Subcutaneous abdominal adipose tissue (tissue), 5 donors: ENCODE measurements at regions not wholly inside any gene's neighbourhood (a gene's known extent, or its start where the extent isn't known, plus 50 kb on each side); places are given as distances from the start of the nearest gene placed in this dataset.
A peak's percentile ranks its signal among the peaks of the same experiment; 100 is the strongest.
"Not testable (repeated sequence)": the region's sequence is repeated elsewhere in the genome, so short reads cannot be mapped to it uniquely, and the experiment has no call there.

Source experiments
- H3K27ac ChIP-seq: one replicate; pipeline ENCODE4 v1.7.0; 2013; ENCODE audit warnings: low read depth, mild to moderate bottlenecking, inconsistent platforms, low read length, moderate library complexity
- H3K27me3 ChIP-seq, 5 donors: one replicate each; pipeline ENCODE4 v1.7.0; 2013; ENCODE audit warnings: low read length in 5 of 5, inconsistent platforms in 1 of 5; ENCODE audit not compliant: control insufficient read depth in 5 of 5, insufficient read depth in 4 of 5
- H3K36me3 ChIP-seq, 5 donors: one replicate each; pipeline ENCODE4 v1.7.0; 2013; ENCODE audit warnings: low read length in 5 of 5; ENCODE audit not compliant: control insufficient read depth in 5 of 5, insufficient read depth in 5 of 5
- H3K4me1 ChIP-seq, 5 donors: one replicate each; pipeline ENCODE4 v1.7.0; 2013; ENCODE audit warnings: low read length in 5 of 5, mild to moderate bottlenecking in 3 of 5, moderate library complexity in 1 of 5; ENCODE audit not compliant: control insufficient read depth in 5 of 5, insufficient read depth in 5 of 5
- H3K4me3 ChIP-seq, 5 donors: one replicate each; pipeline ENCODE4 v1.7.0; 2013; ENCODE audit warnings: low read length in 5 of 5, low read depth in 1 of 5
- H3K9ac ChIP-seq, 5 donors: one replicate each; pipeline ENCODE4 v1.7.0; 2013; ENCODE audit warnings: low read length in 5 of 5, mild to moderate bottlenecking in 4 of 5, moderate library complexity in 3 of 5
- H3K9me3 ChIP-seq, 5 donors: one replicate each; pipeline ENCODE4 v1.7.0; 2013; ENCODE audit warnings: low read length in 5 of 5; ENCODE audit not compliant: control insufficient read depth in 5 of 5
- donor health status: healthy.
- donor health status: healthy.
- donor health status: healthy.
- donor health status: healthy.
- donor health status: healthy.

- not testable (repeated sequence) for H3K4me3 ChIP-seq, H3K27me3 ChIP-seq
These were observed 138.2 kb upstream of the PDE4B start for GRCh38 chr1:65654526-65654925.

GRCh38 chr1:65657609-65658008, 135.1 kb upstream of the PDE4B start:
- not testable (repeated sequence) for H3K27ac ChIP-seq, H3K27me3 ChIP-seq, H3K9ac ChIP-seq, H3K4me3 ChIP-seq, H3K36me3 ChIP-seq, H3K4me1 ChIP-seq, H3K9me3 ChIP-seq

More at GRCh38 chr1:65654526-65654925, 138.2 kb upstream of the PDE4B start:
- H3K27ac ChIP-seq, H3K9ac ChIP-seq, H3K9me3 ChIP-seq, H3K4me1 ChIP-seq, H3K36me3 ChIP-seq: not testable (repeated sequence)

GRCh38 chr1:65658122-65658521, 134.6 kb upstream of the PDE4B start:
- Histone ChIP-seq H3K9me3 (no peaks in the 10 kb centered on the region), H3K9ac (no peak overlapping the region), H3K27ac (no peak overlapping the region), H3K4me1 (no peaks in the 10 kb centered on the region), H3K27me3 (no peaks in the 10 kb centered on the region), H3K4me3 (no peak overlapping the region), H3K36me3 (no peaks in the 10 kb centered on the region)

GRCh38 chr1:65668368-65668767, 124.3 kb upstream of the PDE4B start:
- Histone ChIP-seq H3K4me1 (no peaks in the 10 kb centered on the region), H3K27ac (no peak overlapping the region), H3K36me3 (no peaks in the 10 kb centered on the region), H3K9ac (no peak overlapping the region), H3K4me3 (no peak overlapping the region), H3K27me3 (peaks cover 0 to 3% (median 0%) of the 10 kb centered on the region in 5 donors), H3K9me3 (peaks cover 0 to 9% (median 2%) of the 10 kb centered on the region in 5 donors)

GRCh38 chr1:65670518-65670917, 122.2 kb upstream of the PDE4B start:
- H3K9me3 ChIP-seq, result peaks cover 0 to 9% (median 2%) of the 10 kb centered on the region in 5 donors
- H3K4me3 ChIP-seq, result no peak overlapping the region
- peaks cover 0 to 3% (median 0%) of the 10 kb centered on the region in 5 donors for H3K27me3 ChIP-seq
- no peaks in the 10 kb centered on the region for H3K36me3 ChIP-seq
- H3K9ac ChIP-seq, result no peak overlapping the region
- H3K27ac ChIP-seq, result no peak overlapping the region
- no peaks in the 10 kb centered on the region for H3K4me1 ChIP-seq

- no peak overlapping the region for H3K9ac ChIP-seq
- H3K4me1 ChIP-seq, result no peaks in the 10 kb centered on the region
- H3K9me3 ChIP-seq, result no peaks in the 10 kb centered on the region
- no peaks in the 10 kb centered on the region for H3K36me3 ChIP-seq
- H3K27ac ChIP-seq, result no peak overlapping the region
- no peak overlapping the region for H3K4me3 ChIP-seq
- H3K27me3 ChIP-seq, result no peaks in the 10 kb centered on the region
These were observed 118.2 kb upstream of the PDE4B start for GRCh38 chr1:65674522-65674921.

- H3K36me3 ChIP-seq, result no peaks in the 10 kb centered on the region
- H3K27me3 ChIP-seq, result no peaks in the 10 kb centered on the region
- no peaks in the 10 kb centered on the region for H3K9me3 ChIP-seq
- H3K9ac ChIP-seq, result no peak overlapping the region
- no peak overlapping the region for H3K4me3 ChIP-seq
- H3K27ac ChIP-seq, result no peak overlapping the region
- no peaks in the 10 kb centered on the region for H3K4me1 ChIP-seq
These were observed 112.9 kb upstream of the PDE4B start for GRCh38 chr1:65679773-65680172.

GRCh38 chr1:65681096-65681495, 111.6 kb upstream of the PDE4B start:
- H3K36me3 ChIP-seq, result no peaks in the 10 kb centered on the region
- no peak overlapping the region for H3K4me3 ChIP-seq
- H3K9ac ChIP-seq, result no peak overlapping the region
- no peak overlapping the region for H3K27ac ChIP-seq
- no peaks in the 10 kb centered on the region for H3K4me1 ChIP-seq
- H3K27me3 ChIP-seq, result no peaks in the 10 kb centered on the region
- no peaks in the 10 kb centered on the region for H3K9me3 ChIP-seq

GRCh38 chr1:65687428-65688214, 105.1 kb upstream of the PDE4B start:
- Histone ChIP-seq H3K27ac (no peak overlapping the region), H3K36me3 (no peaks in the 10 kb centered on the region), H3K27me3 (no peaks in the 10 kb centered on the region), H3K4me3 (peak overlapping the region in 1 of 5 donors; percentile 24), H3K4me1 (peaks cover 7 to 33% (median 32%) of the 10 kb centered on the region in 5 donors), H3K9me3 (no peaks in the 10 kb centered on the region), H3K9ac (no peak overlapping the region)

GRCh38 chr1:65688215-65688566, 104.5 kb upstream of the PDE4B start:
- Histone ChIP-seq H3K4me3 (peak overlapping the region in 1 of 5 donors; percentile 24), H3K27me3 (no peaks in the 10 kb centered on the region), H3K9me3 (no peaks in the 10 kb centered on the region), H3K36me3 (no peaks in the 10 kb centered on the region), H3K27ac (no peak overlapping the region), H3K9ac (no peak overlapping the region), H3K4me1 (peaks cover 7 to 35% (median 32%) of the 10 kb centered on the region in 5 donors)
